ENCODE measurements at regions not wholly inside any gene's neighbourhood (a gene's known extent, or its start where the extent isn't known, plus 50 kb on each side); places are given as distances from the start of the nearest gene placed in this dataset.
A peak's percentile ranks its signal among the peaks of the same experiment; 100 is the strongest.

- DNase-seq (ENCODE audit: low read depth in 2 of 2): no peak
These were observed 218.7 kb upstream of the BCOR start for GRCh38 chrX:40316502-40316901.

GRCh38 chrX:40314070-40314469 lies 216.3 kb upstream of the BCOR start:
- no peak for DNase-seq (ENCODE audit: low read depth in 2 of 2)

- no peak for DNase-seq (ENCODE audit: low read depth in 2 of 2)
These were observed 215.5 kb upstream of the BCOR start for GRCh38 chrX:40313269-40313668.

GRCh38 chrX:40310447-40310846 lies 212.7 kb upstream of the BCOR start:
- DNase-seq (ENCODE audit: low read depth in 2 of 2): no peak

- DNase-seq (ENCODE audit: low read depth in 2 of 2): no peak
These were observed 212.3 kb upstream of the BCOR start for GRCh38 chrX:40310016-40310415.

- DNase-seq (ENCODE audit: low read depth in 2 of 2): no peak
These were observed 210.1 kb upstream of the BCOR start for GRCh38 chrX:40307871-40308270.

- DNase-seq (ENCODE audit: low read depth in 2 of 2): no peak
These were observed 206.4 kb upstream of the BCOR start for GRCh38 chrX:40304115-40304514.

- DNase-seq (ENCODE audit: low read depth in 2 of 2): no peak
These were observed 205.7 kb upstream of the BCOR start for GRCh38 chrX:40303256-40304077.

- DNase-seq (ENCODE audit: low read depth in 2 of 2): peak in 1 of 2 donors; percentile 6
These were observed 202.6 kb upstream of the BCOR start for GRCh38 chrX:40300286-40300890.

- no peak for DNase-seq (ENCODE audit: low read depth in 2 of 2)
These were observed 201.9 kb upstream of the BCOR start for GRCh38 chrX:40299641-40300046.

GRCh38 chrX:40298572-40299479 lies 201.1 kb upstream of the BCOR start:
- DNase-seq (ENCODE audit: low read depth in 2 of 2): no peak

GRCh38 chrX:40298069-40298468 lies 200.3 kb upstream of the BCOR start:
- no peak for DNase-seq (ENCODE audit: low read depth in 2 of 2)

- DNase-seq (ENCODE audit: low read depth in 2 of 2): no peak
These were observed 193.8 kb upstream of the BCOR start for GRCh38 chrX:40291553-40291952.

- DNase-seq (ENCODE audit: low read depth in 2 of 2): no peak
These were observed 192.8 kb upstream of the BCOR start for GRCh38 chrX:40290517-40290916.

GRCh38 chrX:40285876-40286275 lies 188.1 kb upstream of the BCOR start:
- DNase-seq (ENCODE audit: low read depth in 2 of 2): no peak

- DNase-seq (ENCODE audit: low read depth in 2 of 2): no peak
These were observed 187.1 kb upstream of the BCOR start for GRCh38 chrX:40284852-40285251.

- no peak for DNase-seq (ENCODE audit: low read depth in 2 of 2)
These were observed 186.2 kb upstream of the BCOR start for GRCh38 chrX:40283981-40284380.

- no peak for DNase-seq (ENCODE audit: low read depth in 2 of 2)
These were observed 185.3 kb upstream of the BCOR start for GRCh38 chrX:40282946-40283660.

- no peak for DNase-seq (ENCODE audit: low read depth in 2 of 2)
These were observed 184.6 kb upstream of the BCOR start for GRCh38 chrX:40282348-40282747.

- DNase-seq (ENCODE audit: low read depth in 2 of 2): no peak
These were observed 183.7 kb upstream of the BCOR start for GRCh38 chrX:40281336-40282005.

- DNase-seq (ENCODE audit: low read depth in 2 of 2): no peak
These were observed 182.0 kb upstream of the BCOR start for GRCh38 chrX:40279762-40280161.
